ENCODE measurements at regions not wholly inside any gene's neighbourhood (a gene's known extent, or its start where the extent isn't known, plus 50 kb on each side); places are given as distances from the start of the nearest gene placed in this dataset.

DNA sequence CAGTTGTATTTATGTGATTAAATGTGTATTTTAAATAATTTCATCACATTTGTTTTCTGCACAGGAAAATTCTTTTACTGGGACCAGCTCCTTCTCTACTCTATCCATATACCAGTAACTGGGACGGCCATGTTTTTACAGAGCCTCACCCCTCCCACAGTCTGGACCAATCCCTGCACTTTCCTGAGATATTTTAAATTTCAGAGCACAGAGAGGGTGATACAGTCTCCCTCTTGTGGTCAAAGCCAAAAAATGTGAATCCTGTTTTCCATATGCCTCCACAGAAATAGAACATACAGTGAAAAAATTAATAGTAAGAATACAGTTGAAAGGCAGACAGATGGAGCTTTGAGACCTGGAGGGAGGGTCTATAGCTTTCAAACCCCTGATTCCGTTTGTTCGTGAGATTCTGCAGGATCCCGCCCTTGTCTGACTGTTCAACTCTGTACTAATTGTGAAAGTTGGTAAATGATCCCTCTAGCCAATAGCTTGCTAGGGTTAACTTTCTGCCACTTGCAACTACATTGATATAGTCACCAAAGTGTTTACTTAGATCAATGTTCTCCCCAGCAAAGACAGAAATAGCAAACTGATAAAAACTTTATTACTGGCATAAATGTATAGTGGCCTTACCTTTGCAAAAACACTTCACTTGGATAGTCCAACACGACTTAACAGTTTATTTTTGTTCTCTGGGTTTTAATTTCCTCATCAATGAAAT is 172.2 kb downstream of the PPARGC1A start:
- TF ChIP-seq CTCF (conservative IDR thresholded peaks at IDR 0.05 in 1 of 2, IDR thresholded peaks at IDR 0.05 in 1 of 2; ENCODE audit: low read depth in 1 of 2, low read length in 2 of 2), result peak; percentile 36 to 58
- no peak for TF ChIP-seq EZH2 (IDR thresholded peaks at IDR 0.05; ENCODE audit: low read length, missing control alignments)

Measured in fibroblast of lung (primary cell).